K562 (cell line): ENCODE measurements at regions not wholly inside any gene's neighbourhood (a gene's known extent, or its start where the extent isn't known, plus 50 kb on each side); places are given as distances from the start of the nearest gene placed in this dataset.

Experiments used
- CBFB ChIP-seq: sonication (generic); formaldehyde crosslinking; IDR thresholded peaks from 2 replicates; pipeline ENCODE4 v1.4.0; 2020; ENCODE audit warnings: mild to moderate bottlenecking, missing genetic modification reagents
- CBX5 ChIP-seq: IDR thresholded peaks from 2 replicates; pipeline ENCODE4 v1.6.1; 2014; ENCODE audit warnings: low read depth, borderline replicate concordance
- ELF2 ChIP-seq: fragments of 250-450 bp; sonication (Bioruptor Pico); IDR thresholded peaks from 2 replicates; pipeline ENCODE4 v1.5.0; 2021; ENCODE audit warnings: mild to moderate bottlenecking
- POU5F1 ChIP-seq: fragments of 150-350 bp; IDR thresholded peaks from 2 replicates; pipeline ENCODE4 v1.6.1; 2014; ENCODE audit warnings: borderline replicate concordance, low read length, low read depth, mild to moderate bottlenecking; ENCODE audit not compliant: partially characterized antibody
- RBM39 ChIP-seq: fragments of 200-400 bp; formaldehyde crosslinking; optimal IDR thresholded peaks from 2 replicates; pipeline ENCODE3; 2018; ENCODE audit warnings: low read depth, low read length
- SAFB ChIP-seq: fragments of 200-400 bp; formaldehyde crosslinking; IDR thresholded peaks from 2 replicates; pipeline ENCODE4 v1.6.1; 2017; ENCODE audit warnings: low read depth, low read length, borderline replicate concordance
- SMC3 ChIP-seq: conservative IDR thresholded peaks from 2 replicates; pipeline ENCODE4 v1.6.1; 2011; ENCODE audit warnings: low read depth, low read length, improper control_type of control experiment; ENCODE audit not compliant: insufficient read depth
- TRIM25 ChIP-seq: fragments of 450-650 bp; IDR thresholded peaks from 2 replicates; pipeline ENCODE4 v1.7.0; 2016; ENCODE audit warnings: borderline replicate concordance
- ZNF445 ChIP-seq: fragments of 250-450 bp; sonication (Bioruptor Pico); IDR thresholded peaks from 2 replicates; pipeline ENCODE4 v1.4.0; 2020; ENCODE audit warnings: low read depth, mild to moderate bottlenecking, moderate library complexity
- TF ChIP-seq, protein P1 (sequence below): fragments of 200-800 bp; sonication (Bioruptor generic); IDR thresholded peaks from 2 replicates; pipeline ENCODE4 v1.6.1; 2017; ENCODE audit warnings: missing genetic modification characterization, missing compliant biosample characterization

DNA sequence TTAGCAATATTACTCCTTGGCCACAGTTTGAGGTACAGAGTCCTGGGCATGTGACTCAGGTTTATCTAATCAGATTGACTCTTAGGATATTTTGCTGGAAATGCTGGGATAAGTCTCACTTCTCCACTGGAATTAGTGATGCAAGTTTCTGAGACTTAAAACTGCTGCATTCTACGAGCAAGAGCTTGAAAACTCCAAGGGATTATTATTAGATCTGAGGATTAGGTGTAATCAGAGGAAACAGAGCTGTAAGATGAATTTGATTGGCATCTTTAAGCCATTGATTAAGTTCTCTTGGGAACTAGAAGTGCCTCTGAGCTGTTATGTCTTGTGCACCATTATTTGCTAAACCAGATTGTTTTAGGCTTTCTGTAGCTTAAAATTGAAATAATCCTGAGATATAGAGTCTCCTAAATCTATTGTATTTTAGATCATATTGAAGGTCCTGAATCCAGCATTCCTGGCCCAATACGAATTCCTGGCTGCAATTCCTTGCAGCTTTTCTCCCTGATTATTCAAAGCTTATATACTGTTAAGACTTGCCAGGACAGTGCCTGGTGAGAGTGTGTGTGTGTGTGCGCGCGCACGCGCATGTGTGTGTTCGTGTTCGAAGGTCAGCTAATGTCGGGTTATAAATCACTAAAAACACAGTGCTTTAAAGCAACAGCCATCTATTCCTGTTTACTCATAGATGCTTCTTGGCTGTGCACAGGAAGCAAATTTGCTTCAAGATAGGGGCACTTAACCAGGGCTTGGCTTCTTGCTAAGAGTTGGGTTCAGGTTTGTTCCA, 735.1 kb downstream of the STIM2 start (continued):
- TF ChIP-seq, protein P1, sequence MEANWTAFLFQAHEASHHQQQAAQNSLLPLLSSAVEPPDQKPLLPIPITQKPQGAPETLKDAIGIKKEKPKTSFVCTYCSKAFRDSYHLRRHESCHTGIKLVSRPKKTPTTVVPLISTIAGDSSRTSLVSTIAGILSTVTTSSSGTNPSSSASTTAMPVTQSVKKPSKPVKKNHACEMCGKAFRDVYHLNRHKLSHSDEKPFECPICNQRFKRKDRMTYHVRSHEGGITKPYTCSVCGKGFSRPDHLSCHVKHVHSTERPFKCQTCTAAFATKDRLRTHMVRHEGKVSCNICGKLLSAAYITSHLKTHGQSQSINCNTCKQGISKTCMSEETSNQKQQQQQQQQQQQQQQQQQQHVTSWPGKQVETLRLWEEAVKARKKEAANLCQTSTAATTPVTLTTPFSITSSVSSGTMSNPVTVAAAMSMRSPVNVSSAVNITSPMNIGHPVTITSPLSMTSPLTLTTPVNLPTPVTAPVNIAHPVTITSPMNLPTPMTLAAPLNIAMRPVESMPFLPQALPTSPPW: no peak
- TF ChIP-seq CBFB (no peak), CBX5 (no peak), ELF2 (CRISPR knock-in tag) (no peak), RBM39 (no peak), SMC3 (no peak), SAFB (no peak), POU5F1 (no peak), TRIM25 (no peak), ZNF445 (CRISPR knock-in tag) (no peak)
- TF ChIP-seq, all 486 proteins: peak for 0
